ENCODE measurements at regions not wholly inside any gene's neighbourhood (a gene's known extent, or its start where the extent isn't known, plus 50 kb on each side); places are given as distances from the start of the nearest gene placed in this dataset.
"Not testable (repeated sequence)": the region's sequence is repeated elsewhere in the genome, so short reads cannot be mapped to it uniquely, and the experiment has no call there.

- Histone ChIP-seq H3K27ac (ENCODE audit: low read depth, low read length, poor library complexity, severe bottlenecking) (no peak overlapping the region), H3K9me3 (ENCODE audit: low read length) (no peaks in the 10 kb centered on the region), H3K4me2 (ENCODE audit: low read length) (no peak overlapping the region), H2AFZ (ENCODE audit: low read length) (no peak overlapping the region), H4K20me1 (ENCODE audit: insufficient read depth, low read length) (no peaks in the 10 kb centered on the region), H3K36me3 (ENCODE audit: insufficient read depth, low read length) (no peaks in the 10 kb centered on the region), H3F3A (ENCODE audit: insufficient read depth, low read length) (no peaks in the 10 kb centered on the region), H3K27me3 (ENCODE audit: insufficient read depth, low read length) (no peaks in the 10 kb centered on the region), H3K4me1 (ENCODE audit: insufficient read depth, low read length, severe bottlenecking) (no peaks in the 10 kb centered on the region), H3K9me2 (ENCODE audit: low read depth, low read length) (no peaks in the 10 kb centered on the region), H3K4me3 (ENCODE audit: low read depth, low read length, poor library complexity, severe bottlenecking) (no peak overlapping the region), H3K79me2 (ENCODE audit: insufficient read depth, low read length) (no peaks in the 10 kb centered on the region), H3K9ac (ENCODE audit: low read length) (no peak overlapping the region)
- TF ChIP-seq EZH2 (IDR thresholded peaks at IDR 0.05; ENCODE audit: borderline replicate concordance, low read length) (no peak), CTCF (IDR thresholded peaks at IDR 0.05; ENCODE audit: low read length) (no peak)
These were observed 225.4 kb upstream of the GLRA2 start for GRCh38 chrX:14303891-14304290.

DNA sequence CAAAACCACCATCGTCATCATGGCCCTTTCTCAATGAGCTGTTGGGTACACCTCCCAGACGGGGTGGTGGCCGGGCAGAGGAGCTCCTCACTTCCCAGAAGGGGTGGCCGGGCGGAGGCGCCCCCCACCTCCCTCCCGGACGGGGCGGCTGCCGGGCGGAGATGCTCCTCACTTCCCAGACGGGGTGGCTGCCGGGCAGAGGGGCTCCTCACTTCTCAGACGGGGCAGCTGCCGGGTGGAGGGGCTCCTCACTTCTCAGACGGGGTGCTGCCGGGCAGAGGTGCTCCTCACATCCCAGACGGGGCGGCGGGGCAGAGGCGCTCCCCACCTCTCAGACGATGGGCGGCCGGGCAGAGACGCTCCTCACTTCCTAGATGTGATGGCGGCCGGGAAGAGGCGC, 226.8 kb upstream of the GLRA2 start:
- H3K9me2 ChIP-seq (ENCODE audit: low read depth, low read length); H3K4me3 ChIP-seq (ENCODE audit: low read depth, low read length, poor library complexity, severe bottlenecking); H3K9me3 ChIP-seq (ENCODE audit: low read length); H2AFZ ChIP-seq (ENCODE audit: low read length); H3K4me1 ChIP-seq (ENCODE audit: insufficient read depth, low read length, severe bottlenecking); H3K9ac ChIP-seq (ENCODE audit: low read length); H3K27ac ChIP-seq (ENCODE audit: low read depth, low read length, poor library complexity, severe bottlenecking); H4K20me1 ChIP-seq (ENCODE audit: insufficient read depth, low read length); H3K4me2 ChIP-seq (ENCODE audit: low read length); H3K36me3 ChIP-seq (ENCODE audit: insufficient read depth, low read length); H3K27me3 ChIP-seq (ENCODE audit: insufficient read depth, low read length); H3K79me2 ChIP-seq (ENCODE audit: insufficient read depth, low read length); H3F3A ChIP-seq (ENCODE audit: insufficient read depth, low read length): not testable (repeated sequence)

GRCh38 chrX:14300376-14300775, 229.0 kb upstream of the GLRA2 start:
- Histone ChIP-seq H3K9me2 (ENCODE audit: low read depth, low read length) (no peaks in the 10 kb centered on the region), H3K27ac (ENCODE audit: low read depth, low read length, poor library complexity, severe bottlenecking) (no peak overlapping the region), H3K9me3 (ENCODE audit: low read length) (no peaks in the 10 kb centered on the region), H4K20me1 (ENCODE audit: insufficient read depth, low read length) (no peaks in the 10 kb centered on the region), H3K4me1 (ENCODE audit: insufficient read depth, low read length, severe bottlenecking) (no peaks in the 10 kb centered on the region), H3K4me3 (ENCODE audit: low read depth, low read length, poor library complexity, severe bottlenecking) (no peak overlapping the region), H3K9ac (ENCODE audit: low read length) (no peak overlapping the region), H3K4me2 (ENCODE audit: low read length) (no peak overlapping the region), H3K36me3 (ENCODE audit: insufficient read depth, low read length) (no peaks in the 10 kb centered on the region), H3K79me2 (ENCODE audit: insufficient read depth, low read length) (no peaks in the 10 kb centered on the region), H3K27me3 (ENCODE audit: insufficient read depth, low read length) (no peaks in the 10 kb centered on the region), H3F3A (ENCODE audit: insufficient read depth, low read length) (no peaks in the 10 kb centered on the region), H2AFZ (ENCODE audit: low read length) (no peak overlapping the region)
- TF ChIP-seq CTCF (IDR thresholded peaks at IDR 0.05; ENCODE audit: low read length), result no peak
- no peak for TF ChIP-seq EZH2 (IDR thresholded peaks at IDR 0.05; ENCODE audit: borderline replicate concordance, low read length)

- Histone ChIP-seq H4K20me1 (ENCODE audit: insufficient read depth, low read length) (no peaks in the 10 kb centered on the region), H3K4me1 (ENCODE audit: insufficient read depth, low read length, severe bottlenecking) (no peaks in the 10 kb centered on the region), H3K9ac (ENCODE audit: low read length) (no peak overlapping the region), H3K9me2 (ENCODE audit: low read depth, low read length) (no peaks in the 10 kb centered on the region), H3K4me2 (ENCODE audit: low read length) (no peak overlapping the region), H3K9me3 (ENCODE audit: low read length) (no peaks in the 10 kb centered on the region), H3K79me2 (ENCODE audit: insufficient read depth, low read length) (no peaks in the 10 kb centered on the region), H3K27me3 (ENCODE audit: insufficient read depth, low read length) (no peaks in the 10 kb centered on the region), H3K36me3 (ENCODE audit: insufficient read depth, low read length) (no peaks in the 10 kb centered on the region), H3K4me3 (ENCODE audit: low read depth, low read length, poor library complexity, severe bottlenecking) (no peak overlapping the region), H3F3A (ENCODE audit: insufficient read depth, low read length) (no peaks in the 10 kb centered on the region), H3K27ac (ENCODE audit: low read depth, low read length, poor library complexity, severe bottlenecking) (no peak overlapping the region), H2AFZ (ENCODE audit: low read length) (no peak overlapping the region)
- no peak for TF ChIP-seq CTCF (IDR thresholded peaks at IDR 0.05; ENCODE audit: low read length)
- TF ChIP-seq EZH2 (IDR thresholded peaks at IDR 0.05; ENCODE audit: borderline replicate concordance, low read length), result no peak
These were observed 233.9 kb upstream of the GLRA2 start for GRCh38 chrX:14295426-14295825.
